ENCODE measurements at regions not wholly inside any gene's neighbourhood (a gene's known extent, or its start where the extent isn't known, plus 50 kb on each side); places are given as distances from the start of the nearest gene placed in this dataset.

GRCh38 chr2:74074487-74074886 lies 73.2 kb downstream of the BOLA3 start:
- TF ChIP-seq CTCF (IDR thresholded peaks at IDR 0.05; ENCODE audit: low read length) (no peak), EZH2phosphoT487 (IDR thresholded peaks at IDR 0.05; ENCODE audit: low read length) (no peak), EZH2 (optimal IDR thresholded peaks at IDR 0.05; ENCODE audit: low read depth, low read length) (no peak)

All from MM.1S (cell line).